GM18505 (cell line): ENCODE measurements at regions not wholly inside any gene's neighbourhood (a gene's known extent, or its start where the extent isn't known, plus 50 kb on each side); places are given as distances from the start of the nearest gene placed in this dataset.

ENCODE experiments used
- ATAC-seq: cut with Tn5 transposase; IDR thresholded peaks from one replicate; pipeline ENCODE4 v1.9.1; 2021; ENCODE audit not compliant: unreplicated experiment
- POLR2A ChIP-seq: IDR thresholded peaks from 4 replicates; pipeline ENCODE4 v1.6.1; 2011; ENCODE audit warnings: borderline replicate concordance; ENCODE audit not compliant: insufficient read depth, insufficient read length; ENCODE audit errors: extremely low read depth

GRCh38 chr21:43297391-43297981 is 128.7 kb downstream of the CRYAA start:
- no peak for ATAC-seq
- no peak for TF ChIP-seq POLR2A

DNA sequence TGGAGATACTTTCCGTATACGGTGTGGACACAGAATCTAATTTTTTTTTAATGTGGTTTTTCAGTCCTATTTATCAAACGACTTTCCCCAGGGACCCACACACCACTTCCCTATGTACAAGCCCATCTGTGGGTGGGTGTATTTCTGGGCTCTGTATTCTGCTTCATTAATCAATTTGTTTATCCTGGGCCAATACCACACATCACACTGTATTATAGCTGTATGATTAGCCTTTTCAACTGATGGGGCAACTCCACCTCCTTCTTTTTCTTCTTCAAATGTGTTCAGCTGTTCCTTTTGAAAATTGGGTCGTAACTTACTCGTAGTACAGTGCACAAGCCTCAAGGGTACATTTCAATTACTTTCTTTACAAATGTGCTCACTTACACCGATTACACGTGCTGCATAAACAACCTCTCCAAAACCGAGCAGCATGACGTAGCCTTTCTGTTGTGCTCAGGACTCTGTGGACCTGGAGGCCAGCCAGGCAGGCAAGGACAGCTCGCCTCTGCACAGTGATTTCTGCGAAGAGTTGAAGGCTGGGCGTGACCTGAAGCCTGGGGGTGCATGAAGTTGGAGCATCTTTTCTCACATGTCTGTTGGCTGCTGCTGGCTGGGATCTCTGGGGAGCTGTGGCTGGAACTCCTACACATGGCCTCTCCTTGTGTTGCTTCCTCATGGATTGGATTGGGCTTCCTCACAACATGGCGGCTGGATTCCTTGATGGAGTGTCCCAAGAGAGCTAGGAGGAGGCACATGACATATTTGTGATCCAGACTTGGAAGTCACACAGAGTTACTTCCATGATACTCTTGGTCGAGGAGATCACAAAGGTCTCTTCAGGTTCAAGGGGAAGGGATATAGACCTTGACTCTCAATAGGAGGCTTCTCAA is 126.5 kb downstream of the CRYAA start:
- no peak for ATAC-seq
- no peak for TF ChIP-seq POLR2A

DNA sequence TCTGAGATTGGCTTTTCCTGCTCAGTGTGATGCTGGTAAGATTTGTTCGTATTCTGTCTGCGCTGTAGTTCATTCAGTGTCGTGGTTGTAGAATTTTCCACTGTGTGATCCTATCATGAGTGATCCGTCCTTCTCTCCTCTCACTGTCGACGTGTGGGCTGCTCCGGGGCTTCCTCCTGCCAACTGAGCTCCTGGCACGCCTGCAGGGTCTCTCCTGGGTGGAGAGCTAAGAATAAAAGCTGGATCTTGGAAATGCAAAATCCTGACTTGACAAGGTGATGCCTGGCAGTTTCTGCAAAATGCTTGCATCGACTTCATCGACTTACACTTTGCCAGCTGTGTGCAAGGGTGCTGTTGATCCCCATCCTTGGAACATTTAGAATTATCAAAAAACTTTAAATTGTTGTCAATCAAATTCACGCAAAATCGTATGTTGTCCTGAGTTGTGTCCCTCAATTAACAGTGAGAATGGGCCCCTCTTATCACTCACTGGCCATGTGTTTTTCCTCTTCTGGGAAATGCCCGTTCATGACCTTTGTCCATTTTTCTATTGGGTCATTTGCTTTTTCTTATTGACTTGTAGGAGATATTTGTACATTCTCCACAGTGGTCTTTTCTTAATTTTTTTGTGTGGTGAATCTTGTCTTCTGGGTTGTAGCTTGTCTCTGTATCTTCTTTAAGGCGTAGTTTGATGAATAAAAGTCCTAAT is 125.5 kb downstream of the CRYAA start:
- no peak for TF ChIP-seq POLR2A
- no peak for ATAC-seq

DNA sequence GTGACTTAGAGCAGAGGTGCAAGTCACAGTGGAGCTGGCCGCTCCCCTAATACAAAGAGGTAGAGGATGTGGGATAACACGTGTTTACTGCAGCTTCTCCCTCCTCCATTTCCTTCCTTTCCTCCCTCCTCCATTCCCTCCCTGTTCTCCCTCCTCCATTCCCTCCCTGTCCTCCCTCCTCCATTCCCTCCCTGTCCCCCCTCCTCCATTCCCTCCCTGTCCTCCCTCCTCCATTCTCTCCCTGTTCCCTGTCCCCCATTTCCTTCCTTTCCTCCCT is 124.0 kb downstream of the CRYAA start:
- no peak for TF ChIP-seq POLR2A

DNA sequence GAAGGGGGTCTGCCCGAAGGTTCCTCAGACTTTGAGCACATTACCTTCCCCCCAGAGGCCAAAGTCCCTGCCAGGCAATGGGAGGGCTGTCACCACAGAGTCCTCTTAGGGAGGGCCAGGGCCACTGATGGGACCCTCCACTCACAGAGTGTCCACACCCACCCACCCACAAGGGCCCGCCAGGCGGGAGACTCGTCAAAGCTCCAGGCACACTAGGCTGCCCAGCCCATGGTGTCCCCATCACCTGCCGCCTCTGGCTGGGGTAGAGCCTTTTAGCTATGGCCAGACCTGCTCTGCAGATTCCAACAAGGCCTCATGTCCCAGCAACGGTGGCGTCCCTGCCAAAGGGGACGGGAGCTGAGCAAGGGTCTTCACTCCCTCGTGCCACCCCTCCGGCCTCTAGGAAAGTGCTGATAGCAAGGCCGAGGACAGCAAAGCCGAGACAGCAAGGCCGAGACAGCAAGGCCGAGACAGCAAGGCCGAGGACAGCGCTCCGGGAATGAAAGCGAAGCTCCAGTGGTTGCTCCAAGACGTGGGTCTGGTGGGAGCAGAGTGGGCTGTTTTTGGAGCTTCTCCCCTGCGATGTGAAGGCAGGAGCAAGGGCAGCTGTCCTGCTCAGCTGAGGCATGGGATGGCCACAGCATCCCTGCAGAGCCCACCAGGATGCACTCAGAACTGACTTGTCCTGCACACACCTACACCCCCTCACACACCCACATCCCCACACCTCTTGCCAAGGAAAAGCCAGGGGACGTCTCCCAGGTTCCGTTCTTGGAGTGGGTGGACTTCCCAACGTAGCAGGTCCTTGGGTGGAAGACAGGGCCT is 123.4 kb downstream of the CRYAA start:
- no peak for ATAC-seq
- TF ChIP-seq POLR2A, result no peak

More for the DNA sequence above, 124.0 kb downstream of the CRYAA start:
- no peak for ATAC-seq

GRCh38 chr21:43291347-43291950 is 122.6 kb downstream of the CRYAA start:
- no peak for ATAC-seq
- no peak for TF ChIP-seq POLR2A

DNA sequence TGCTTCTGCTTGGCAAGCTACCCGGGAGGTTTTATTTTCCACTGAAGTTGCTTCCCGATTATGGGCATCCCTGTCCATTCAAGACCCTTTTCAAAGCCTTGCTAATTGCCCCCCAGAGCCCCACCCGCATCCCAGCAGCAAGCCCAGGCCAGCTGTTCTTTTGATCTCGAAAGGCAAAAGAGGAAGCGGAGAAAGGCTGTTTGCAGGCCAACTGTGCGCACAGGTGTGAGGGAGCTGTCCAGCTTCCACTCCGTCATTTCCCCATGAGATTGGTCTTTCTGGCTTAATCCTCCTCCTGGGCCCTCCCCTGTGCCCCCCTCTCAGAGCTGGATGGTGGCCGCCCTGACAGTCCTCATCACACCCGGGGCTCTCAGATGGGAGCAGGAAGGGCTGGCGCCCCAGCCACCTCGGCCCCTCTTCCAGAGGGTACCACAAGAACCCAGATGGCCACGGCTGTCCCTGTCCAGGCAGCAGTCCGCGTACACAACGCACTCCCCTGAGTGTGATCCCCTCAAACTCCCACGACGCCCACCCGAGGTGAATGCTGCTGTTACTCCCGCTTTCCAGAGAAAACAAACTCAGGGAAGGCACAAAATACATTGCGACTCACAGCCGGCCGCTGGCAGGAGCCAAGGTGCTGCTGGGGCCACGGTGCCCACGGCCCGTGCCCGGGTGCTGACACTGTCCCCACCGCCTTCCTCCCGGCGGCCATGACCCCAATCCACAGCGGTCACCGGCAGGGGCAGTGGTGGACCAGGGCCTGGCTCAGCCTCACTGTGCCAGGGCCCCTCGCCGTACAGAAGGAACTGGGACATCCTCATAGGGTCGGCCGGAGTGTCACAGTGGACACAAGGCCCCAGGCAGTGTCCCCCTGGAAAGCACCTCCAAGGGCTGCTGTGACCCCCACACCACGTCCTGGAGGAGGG is 121.9 kb downstream of the CRYAA start:
- no peak for TF ChIP-seq POLR2A
- ATAC-seq, result no peak

GRCh38 chr21:43289966-43290365 is 121.2 kb downstream of the CRYAA start:
- no peak for TF ChIP-seq POLR2A
- no peak for ATAC-seq

DNA sequence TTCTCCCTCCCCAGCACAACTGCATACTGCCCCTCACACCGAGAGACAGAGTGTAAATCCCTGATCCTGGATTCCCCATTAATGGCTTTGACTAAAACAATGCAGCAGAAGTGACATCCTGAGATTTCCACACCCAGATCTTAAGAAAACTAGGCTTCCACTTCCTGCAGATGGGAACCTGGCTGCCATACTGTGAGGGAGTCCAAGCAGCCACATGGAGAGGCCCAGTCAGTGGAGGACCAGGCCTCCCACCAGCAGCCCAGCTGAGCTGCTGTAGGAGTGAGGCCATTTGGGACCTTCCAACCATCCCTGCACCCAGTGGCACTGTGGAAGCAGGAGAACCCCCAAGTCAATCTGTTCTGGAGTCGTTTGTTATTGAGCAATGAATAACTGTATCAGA is 120.6 kb downstream of the CRYAA start:
- no peak for ATAC-seq
- TF ChIP-seq POLR2A, result no peak

GRCh38 chr21:43287795-43288755 is 119.3 kb downstream of the CRYAA start:
- no peak for ATAC-seq

GRCh38 chr21:43287111-43287760 is 118.4 kb downstream of the CRYAA start:
- TF ChIP-seq POLR2A, result no peak
- ATAC-seq, result no peak

More at GRCh38 chr21:43287795-43288755, 119.3 kb downstream of the CRYAA start:
- TF ChIP-seq POLR2A, result no peak

DNA sequence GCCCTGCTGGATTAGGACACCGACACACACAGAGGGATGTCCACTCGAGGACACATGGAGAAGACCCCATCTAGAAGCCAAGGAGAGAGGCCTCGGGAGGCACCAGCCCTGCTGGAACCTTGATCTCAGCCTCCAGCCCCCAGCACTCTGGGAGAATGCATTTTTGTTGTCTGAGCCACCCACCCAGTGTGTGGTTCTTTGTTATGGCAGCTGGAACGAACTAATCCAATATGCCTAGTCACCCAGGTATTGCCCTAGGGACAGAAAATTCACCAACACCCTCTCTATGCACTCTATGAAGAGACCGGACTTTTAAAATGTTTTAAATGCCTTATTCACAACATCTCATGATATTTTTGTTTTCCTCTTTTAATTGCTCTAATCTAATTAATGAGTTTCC is 117.4 kb downstream of the CRYAA start:
- ATAC-seq, result no peak
- no peak for TF ChIP-seq POLR2A
